ENCODE measurements at regions not wholly inside any gene's neighbourhood (a gene's known extent, or its start where the extent isn't known, plus 50 kb on each side); places are given as distances from the start of the nearest gene placed in this dataset.

- H3K9me3 ChIP-seq (ENCODE audit: low read length): no peaks in the 10 kb centered on the region
- no peaks in the 10 kb centered on the region for H4K20me1 ChIP-seq (ENCODE audit: insufficient read depth, low read length)
- no peaks in the 10 kb centered on the region for H3K9me2 ChIP-seq (ENCODE audit: low read depth, low read length)
- H3K4me2 ChIP-seq (ENCODE audit: low read length): no peak overlapping the region
- no peaks in the 10 kb centered on the region for H3K79me2 ChIP-seq (ENCODE audit: insufficient read depth, low read length)
- H2AFZ ChIP-seq (ENCODE audit: low read length): no peak overlapping the region
- H3K4me3 ChIP-seq (ENCODE audit: low read depth, low read length, poor library complexity, severe bottlenecking): no peak overlapping the region
- no peaks in the 10 kb centered on the region for H3K36me3 ChIP-seq (ENCODE audit: insufficient read depth, low read length)
- peaks cover 14% of the 10 kb centered on the region for H3K4me1 ChIP-seq (ENCODE audit: insufficient read depth, low read length, severe bottlenecking)
- no peak overlapping the region for H3K27ac ChIP-seq (ENCODE audit: low read depth, low read length, poor library complexity, severe bottlenecking)
- no peak overlapping the region for H3K9ac ChIP-seq (ENCODE audit: low read length)
- no peaks in the 10 kb centered on the region for H3K27me3 ChIP-seq (ENCODE audit: insufficient read depth, low read length)
- H3F3A ChIP-seq (ENCODE audit: insufficient read depth, low read length): no peaks in the 10 kb centered on the region
- TF ChIP-seq CTCF (IDR thresholded peaks at IDR 0.05; ENCODE audit: low read length) (no peak), EZH2 (IDR thresholded peaks at IDR 0.05; ENCODE audit: borderline replicate concordance, low read length) (no peak)
Observed at GRCh38 chr1:194105381-194105780, 919.0 kb upstream of the B3GALT2 start.

GRCh38 chr1:194104247-194104844 is 917.9 kb upstream of the B3GALT2 start:
- Histone ChIP-seq H3K27ac (ENCODE audit: low read depth, low read length, poor library complexity, severe bottlenecking) (peak overlapping the region; percentile 0), H3K36me3 (ENCODE audit: insufficient read depth, low read length) (no peaks in the 10 kb centered on the region), H3F3A (ENCODE audit: insufficient read depth, low read length) (no peaks in the 10 kb centered on the region), H3K4me3 (ENCODE audit: low read depth, low read length, poor library complexity, severe bottlenecking) (no peak overlapping the region), H3K9me3 (ENCODE audit: low read length) (peaks cover 4% of the 10 kb centered on the region; the same call in 1 of the 2 replicates), H3K79me2 (ENCODE audit: insufficient read depth, low read length) (no peaks in the 10 kb centered on the region), H4K20me1 (ENCODE audit: insufficient read depth, low read length) (no peaks in the 10 kb centered on the region), H2AFZ (ENCODE audit: low read length) (no peak overlapping the region), H3K4me2 (ENCODE audit: low read length) (no peak overlapping the region), H3K27me3 (ENCODE audit: insufficient read depth, low read length) (no peaks in the 10 kb centered on the region), H3K9ac (ENCODE audit: low read length) (no peak overlapping the region), H3K9me2 (ENCODE audit: low read depth, low read length) (no peaks in the 10 kb centered on the region), H3K4me1 (ENCODE audit: insufficient read depth, low read length, severe bottlenecking) (peaks cover 14% of the 10 kb centered on the region)
- TF ChIP-seq CTCF (IDR thresholded peaks at IDR 0.05; ENCODE audit: low read length) (no peak), EZH2 (IDR thresholded peaks at IDR 0.05; ENCODE audit: borderline replicate concordance, low read length) (no peak)

- Histone ChIP-seq H3K36me3 (ENCODE audit: insufficient read depth, low read length) (no peaks in the 10 kb centered on the region), H3K27ac (ENCODE audit: low read depth, low read length, poor library complexity, severe bottlenecking) (no peak overlapping the region), H4K20me1 (ENCODE audit: insufficient read depth, low read length) (no peaks in the 10 kb centered on the region), H2AFZ (ENCODE audit: low read length) (no peak overlapping the region), H3K27me3 (ENCODE audit: insufficient read depth, low read length) (no peaks in the 10 kb centered on the region), H3K9ac (ENCODE audit: low read length) (no peak overlapping the region), H3K9me2 (ENCODE audit: low read depth, low read length) (no peaks in the 10 kb centered on the region), H3K4me1 (ENCODE audit: insufficient read depth, low read length, severe bottlenecking) (peaks cover 14% of the 10 kb centered on the region), H3F3A (ENCODE audit: insufficient read depth, low read length) (no peaks in the 10 kb centered on the region), H3K4me3 (ENCODE audit: low read depth, low read length, poor library complexity, severe bottlenecking) (no peak overlapping the region), H3K79me2 (ENCODE audit: insufficient read depth, low read length) (no peaks in the 10 kb centered on the region), H3K4me2 (ENCODE audit: low read length) (no peak overlapping the region), H3K9me3 (ENCODE audit: low read length) (peaks cover 4% of the 10 kb centered on the region; the same call in 1 of the 2 replicates)
- TF ChIP-seq CTCF (IDR thresholded peaks at IDR 0.05; ENCODE audit: low read length): no peak
- no peak for TF ChIP-seq EZH2 (IDR thresholded peaks at IDR 0.05; ENCODE audit: borderline replicate concordance, low read length)
Observed at GRCh38 chr1:194103516-194104246, 917.3 kb upstream of the B3GALT2 start.
